ENCODE measurements at regions not wholly inside any gene's neighbourhood (a gene's known extent, or its start where the extent isn't known, plus 50 kb on each side); places are given as distances from the start of the nearest gene placed in this dataset.

- 95 to 100% (median 100%) methylated on average over 1 of the region's 1 CpG for whole genome bisulfite sequencing, 4 donors
Measured at GRCh38 chr4:123186731-123187130, 209.9 kb upstream of the SPRY1 start.

GRCh38 chr4:123190176-123190575 is 206.4 kb upstream of the SPRY1 start:
- Histone ChIP-seq H3K36me3 (replicated peaks in 1 of 2) (no peaks in the 10 kb centered on the region), H3K4me1 (replicated peaks in 1 of 2) (no peaks in the 10 kb centered on the region), H3K27ac (no peak overlapping the region), H3K9me3 (replicated peaks in 1 of 3) (no peaks in the 10 kb centered on the region), H3K4me3 (no peak overlapping the region), H3K27me3 (no peaks in the 10 kb centered on the region)
- intact Hi-C loops (cut with DNase I), result no loop called here
- no peak for TF ChIP-seq CTCF (IDR thresholded peaks at IDR 0.05)
- TF ChIP-seq POLR2A (IDR thresholded peaks at IDR 0.05), result no peak
- WGBS, 4 donors, result 93 to 96% (median 95%) methylated on average over 5 of the region's 5 CpGs
- DNase-seq, result no peak

More at GRCh38 chr4:123186731-123187130, 209.9 kb upstream of the SPRY1 start:
- Histone ChIP-seq H3K4me1 (replicated peaks in 1 of 2) (no peaks in the 10 kb centered on the region), H3K9me3 (replicated peaks in 1 of 3) (no peaks in the 10 kb centered on the region), H3K27me3 (no peaks in the 10 kb centered on the region), H3K27ac (no peak overlapping the region), H3K36me3 (replicated peaks in 1 of 2) (no peaks in the 10 kb centered on the region), H3K4me3 (no peak overlapping the region)
- TF ChIP-seq POLR2A (IDR thresholded peaks at IDR 0.05) (no peak), CTCF (IDR thresholded peaks at IDR 0.05) (no peak)
- DNase-seq, result no peak
- intact Hi-C loops (cut with DNase I), result no loop called here

GRCh38 chr4:123191728-123192127 is 204.9 kb upstream of the SPRY1 start:
- 43 to 99% (median 72%) methylated on average over 2 of the region's 2 CpGs for WGBS, 4 donors
- TF ChIP-seq CTCF (IDR thresholded peaks at IDR 0.05), result no peak
- TF ChIP-seq POLR2A (IDR thresholded peaks at IDR 0.05), result no peak
- no peaks in the 10 kb centered on the region for H3K4me1 ChIP-seq (replicated peaks in 1 of 2)
- H3K27ac ChIP-seq, result no peak overlapping the region
- intact Hi-C loops (cut with DNase I), result no loop called here
- DNase-seq, result no peak
- no peak overlapping the region for H3K4me3 ChIP-seq
- no peaks in the 10 kb centered on the region for H3K27me3 ChIP-seq
- no peaks in the 10 kb centered on the region for H3K9me3 ChIP-seq (replicated peaks in 1 of 3)
- H3K36me3 ChIP-seq (replicated peaks in 1 of 2), result no peaks in the 10 kb centered on the region

- no peak for DNase-seq
- Histone ChIP-seq H3K27me3 (no peaks in the 10 kb centered on the region), H3K4me1 (replicated peaks in 1 of 2) (no peaks in the 10 kb centered on the region), H3K27ac (no peak overlapping the region), H3K9me3 (replicated peaks in 1 of 3) (no peaks in the 10 kb centered on the region), H3K36me3 (replicated peaks in 1 of 2) (no peaks in the 10 kb centered on the region), H3K4me3 (no peak overlapping the region)
- intact Hi-C loops (cut with DNase I), result no loop called here
- TF ChIP-seq CTCF (IDR thresholded peaks at IDR 0.05) (no peak), POLR2A (IDR thresholded peaks at IDR 0.05) (no peak)
- WGBS, 4 donors, result 87 to 95% (median 89%) methylated on average over 3 of the region's 3 CpGs
Measured at GRCh38 chr4:123193802-123194367, 202.7 kb upstream of the SPRY1 start.

Data from adrenal gland (tissue), 9 donors.